A549 (cell line): ENCODE measurements at regions not wholly inside any gene's neighbourhood (a gene's known extent, or its start where the extent isn't known, plus 50 kb on each side); places are given as distances from the start of the nearest gene placed in this dataset.

Experiments used
- CTCF ChIP-seq: fragments of >200 bp; sonication (Bioruptor Twin); formaldehyde crosslinking; IDR thresholded peaks from 3 replicates; pipeline ENCODE4 v1.5.1; 2016
- EP300 ChIP-seq, 2 experiments: fragments of >200 bp; sonication (Bioruptor Twin); formaldehyde crosslinking; IDR thresholded peaks; 2 replicates in 1 of 2; 3 replicates in 1 of 2; pipeline ENCODE4 v1.6.1; 2016 to 2017
- JUNB ChIP-seq: fragments of >200 bp; sonication (Bioruptor Twin); formaldehyde crosslinking; IDR thresholded peaks from 2 replicates; pipeline ENCODE4 v1.6.1; 2016
- RFX5 ChIP-seq: fragments of 450-650 bp; IDR thresholded peaks from 2 replicates; pipeline ENCODE4 v1.7.1; 2014; ENCODE audit warnings: antibody characterized with exemption, mild to moderate bottlenecking, moderate library complexity
- TF ChIP-seq, protein P1 (sequence below): fragments of 450-650 bp; IDR thresholded peaks from 2 replicates; pipeline ENCODE4 v1.6.1; 2014; ENCODE audit warnings: antibody characterized with exemption

- TF ChIP-seq CTCF (no peak), JUNB (no peak), EP300 (IDR thresholded peaks at IDR 0.05) (no peak), RFX5 (no peak)
- TF ChIP-seq, protein P1, sequence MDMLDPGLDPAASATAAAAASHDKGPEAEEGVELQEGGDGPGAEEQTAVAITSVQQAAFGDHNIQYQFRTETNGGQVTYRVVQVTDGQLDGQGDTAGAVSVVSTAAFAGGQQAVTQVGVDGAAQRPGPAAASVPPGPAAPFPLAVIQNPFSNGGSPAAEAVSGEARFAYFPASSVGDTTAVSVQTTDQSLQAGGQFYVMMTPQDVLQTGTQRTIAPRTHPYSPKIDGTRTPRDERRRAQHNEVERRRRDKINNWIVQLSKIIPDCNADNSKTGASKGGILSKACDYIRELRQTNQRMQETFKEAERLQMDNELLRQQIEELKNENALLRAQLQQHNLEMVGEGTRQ = no peak
Measured at GRCh38 chr6:132142308-132142707, 191.1 kb upstream of the CCN2 start.
